Neural progenitor cell (in vitro differentiated cells): ENCODE measurements at regions not wholly inside any gene's neighbourhood (a gene's known extent, or its start where the extent isn't known, plus 50 kb on each side); places are given as distances from the start of the nearest gene placed in this dataset.

ENCODE experiments used
- EZH2 ChIP-seq: fragments of 200-600 bp; sonication (generic); IDR thresholded peaks from 2 replicates; pipeline ENCODE4 v1.6.1; 2017; ENCODE audit warnings: antibody characterized with exemption, mild to moderate bottlenecking, moderate library complexity
- TF ChIP-seq, protein P1 (sequence below): fragments of 200-600 bp; sonication (generic); IDR thresholded peaks from 2 replicates; pipeline ENCODE4 v1.5.1; 2017; ENCODE audit warnings: antibody characterized with exemption, mild to moderate bottlenecking

DNA sequence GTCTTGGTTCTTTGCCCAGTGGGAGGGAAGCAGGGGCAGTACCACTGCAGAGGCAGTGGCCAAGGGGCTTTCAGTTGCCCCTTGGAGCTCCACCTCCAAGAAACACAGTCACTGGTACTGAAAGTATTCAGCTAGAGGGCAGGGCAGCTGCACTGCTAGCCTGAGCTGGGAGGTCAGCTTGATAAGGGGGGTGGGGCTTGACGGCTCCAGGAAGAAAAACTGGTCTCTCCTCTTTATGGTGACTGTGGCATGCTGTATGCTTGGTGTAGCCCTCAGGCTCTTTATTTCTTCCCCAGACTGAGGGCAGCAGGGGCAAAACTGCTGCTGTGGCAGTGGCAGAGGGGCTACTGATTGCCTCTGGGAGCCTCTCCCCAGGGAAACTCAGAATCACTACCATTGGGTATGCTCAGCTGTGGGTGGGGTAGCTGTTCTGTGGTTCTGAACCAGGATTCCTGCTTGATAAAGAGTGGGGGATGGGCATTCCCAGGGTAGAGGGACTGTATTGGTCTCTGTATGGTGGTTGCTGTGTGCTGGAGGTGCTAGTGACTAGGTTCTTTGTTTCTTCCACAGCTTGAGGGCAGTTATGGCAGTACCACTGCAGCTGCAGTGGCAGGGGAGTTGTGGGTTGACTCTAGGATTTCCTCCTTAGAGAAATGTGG, 134.6 kb upstream of the SCN7A start:
- TF ChIP-seq, protein P1, sequence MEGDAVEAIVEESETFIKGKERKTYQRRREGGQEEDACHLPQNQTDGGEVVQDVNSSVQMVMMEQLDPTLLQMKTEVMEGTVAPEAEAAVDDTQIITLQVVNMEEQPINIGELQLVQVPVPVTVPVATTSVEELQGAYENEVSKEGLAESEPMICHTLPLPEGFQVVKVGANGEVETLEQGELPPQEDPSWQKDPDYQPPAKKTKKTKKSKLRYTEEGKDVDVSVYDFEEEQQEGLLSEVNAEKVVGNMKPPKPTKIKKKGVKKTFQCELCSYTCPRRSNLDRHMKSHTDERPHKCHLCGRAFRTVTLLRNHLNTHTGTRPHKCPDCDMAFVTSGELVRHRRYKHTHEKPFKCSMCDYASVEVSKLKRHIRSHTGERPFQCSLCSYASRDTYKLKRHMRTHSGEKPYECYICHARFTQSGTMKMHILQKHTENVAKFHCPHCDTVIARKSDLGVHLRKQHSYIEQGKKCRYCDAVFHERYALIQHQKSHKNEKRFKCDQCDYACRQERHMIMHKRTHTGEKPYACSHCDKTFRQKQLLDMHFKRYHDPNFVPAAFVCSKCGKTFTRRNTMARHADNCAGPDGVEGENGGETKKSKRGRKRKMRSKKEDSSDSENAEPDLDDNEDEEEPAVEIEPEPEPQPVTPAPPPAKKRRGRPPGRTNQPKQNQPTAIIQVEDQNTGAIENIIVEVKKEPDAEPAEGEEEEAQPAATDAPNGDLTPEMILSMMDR = no peak
- TF ChIP-seq EZH2 = no peak
